Upper lobe of right lung (tissue), 1 donor: ENCODE measurements at regions not wholly inside any gene's neighbourhood (a gene's known extent, or its start where the extent isn't known, plus 50 kb on each side); places are given as distances from the start of the nearest gene placed in this dataset.

Experiments used
- ATAC-seq: fragments of 200-7000 bp; cut with Tn5 transposase; one replicate; pipeline ENCODE4 v1.9.1; 2020; ENCODE audit warnings: mild to moderate bottlenecking, moderate library complexity
- DNase-seq: peaks from one replicate; pipeline ENCODE4 v3.0.0-alpha.2; 2020
- H3K27ac ChIP-seq: fragments of 200-600 bp; one replicate; pipeline ENCODE4 v1.8.0; 2022
- H3K27me3 ChIP-seq: fragments of 200-600 bp; one replicate; pipeline ENCODE4 v1.8.0; 2022; ENCODE audit warnings: mild to moderate bottlenecking
- H3K36me3 ChIP-seq: fragments of 200-600 bp; one replicate; pipeline ENCODE4 v1.8.0; 2022
- H3K4me1 ChIP-seq: fragments of 200-600 bp; one replicate; pipeline ENCODE4 v1.8.0; 2022
- H3K4me3 ChIP-seq: fragments of 200-600 bp; one replicate; pipeline ENCODE4 v1.8.0; 2022; ENCODE audit warnings: mild to moderate bottlenecking
- H3K9me3 ChIP-seq: fragments of 200-600 bp; one replicate; pipeline ENCODE4 v1.8.0; 2022
- intact Hi-C: fragments of 100-400 bp; cut with DNase I; formaldehyde crosslinking; loops from one replicate; pipeline ENCODE4 v1.11.0; 2022
- TF ChIP-seq, protein P1 (sequence below): fragments of 200-600 bp; IDR thresholded peaks from one replicate; pipeline ENCODE4 v1.8.0; 2022; ENCODE audit warnings: antibody characterized with exemption
- donor health status: DM: no; HTN: yes; CAD: no; lungs with severe emphysema.

DNA sequence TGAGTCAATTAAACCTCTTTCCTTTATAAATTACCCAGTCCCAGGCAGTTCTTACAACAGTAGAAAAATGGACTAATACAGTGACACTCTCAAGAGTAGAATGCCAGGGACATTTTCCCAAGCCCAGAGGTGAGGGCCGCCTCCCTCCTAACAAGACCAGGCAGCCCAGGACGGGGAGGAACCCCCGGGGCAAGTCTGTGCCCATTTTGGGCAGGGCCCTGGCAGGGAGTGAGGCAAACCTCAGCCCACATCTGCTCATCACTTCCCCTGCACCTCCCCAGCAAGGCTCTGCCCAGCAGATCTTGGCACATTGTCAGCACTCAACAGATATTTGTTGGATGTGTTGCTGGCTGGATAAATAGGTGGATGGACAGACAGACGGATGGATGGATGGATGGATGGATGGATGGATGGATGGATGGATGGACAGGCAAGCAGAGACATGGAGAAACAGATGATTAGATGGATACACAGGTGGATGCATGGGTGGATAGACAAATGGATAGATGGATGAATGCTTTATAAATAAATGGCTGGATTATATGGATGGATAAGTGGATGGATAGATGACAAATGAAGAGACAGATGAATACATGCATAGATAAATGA is 271.3 kb downstream of the PARN start:
- Histone ChIP-seq H3K27ac (no peak overlapping the region), H3K4me1 (peaks cover 10% of the 10 kb centered on the region), H3K9me3 (no peaks in the 10 kb centered on the region), H3K4me3 (no peak overlapping the region), H3K27me3 (no peaks in the 10 kb centered on the region), H3K36me3 (no peaks in the 10 kb centered on the region)
- intact Hi-C loops: no loop called here
- ATAC-seq (no peak), DNase-seq (no peak)
- TF ChIP-seq, protein P1, sequence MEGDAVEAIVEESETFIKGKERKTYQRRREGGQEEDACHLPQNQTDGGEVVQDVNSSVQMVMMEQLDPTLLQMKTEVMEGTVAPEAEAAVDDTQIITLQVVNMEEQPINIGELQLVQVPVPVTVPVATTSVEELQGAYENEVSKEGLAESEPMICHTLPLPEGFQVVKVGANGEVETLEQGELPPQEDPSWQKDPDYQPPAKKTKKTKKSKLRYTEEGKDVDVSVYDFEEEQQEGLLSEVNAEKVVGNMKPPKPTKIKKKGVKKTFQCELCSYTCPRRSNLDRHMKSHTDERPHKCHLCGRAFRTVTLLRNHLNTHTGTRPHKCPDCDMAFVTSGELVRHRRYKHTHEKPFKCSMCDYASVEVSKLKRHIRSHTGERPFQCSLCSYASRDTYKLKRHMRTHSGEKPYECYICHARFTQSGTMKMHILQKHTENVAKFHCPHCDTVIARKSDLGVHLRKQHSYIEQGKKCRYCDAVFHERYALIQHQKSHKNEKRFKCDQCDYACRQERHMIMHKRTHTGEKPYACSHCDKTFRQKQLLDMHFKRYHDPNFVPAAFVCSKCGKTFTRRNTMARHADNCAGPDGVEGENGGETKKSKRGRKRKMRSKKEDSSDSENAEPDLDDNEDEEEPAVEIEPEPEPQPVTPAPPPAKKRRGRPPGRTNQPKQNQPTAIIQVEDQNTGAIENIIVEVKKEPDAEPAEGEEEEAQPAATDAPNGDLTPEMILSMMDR: no peak

DNA sequence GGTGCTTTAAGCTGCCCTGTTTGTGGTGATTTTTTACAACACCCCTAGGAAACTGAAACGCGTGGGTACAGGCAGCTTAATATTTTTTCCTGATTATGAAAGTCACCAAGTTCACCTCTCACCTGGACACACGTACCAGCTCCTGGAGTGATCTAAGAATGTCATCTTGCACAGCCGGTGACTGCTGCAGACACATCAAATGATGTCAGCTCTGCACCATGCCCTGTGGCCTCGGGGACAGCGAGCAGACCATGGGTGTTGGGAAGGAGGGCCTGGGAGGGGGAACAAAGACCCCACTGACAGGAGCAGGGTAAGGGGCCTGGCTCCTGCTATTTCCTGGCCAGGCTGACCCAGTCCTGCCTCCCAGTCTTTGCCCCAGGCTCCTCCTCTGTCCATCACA is 272.7 kb downstream of the PARN start:
- Histone ChIP-seq H3K4me1 (peaks cover 6% of the 10 kb centered on the region), H3K27ac (no peak overlapping the region), H3K4me3 (no peak overlapping the region), H3K9me3 (no peaks in the 10 kb centered on the region), H3K36me3 (no peaks in the 10 kb centered on the region), H3K27me3 (no peaks in the 10 kb centered on the region)
- TF ChIP-seq, protein P1: no peak
- intact Hi-C loops: no loop called here
- DNase-seq (no peak), ATAC-seq (no peak)

DNA sequence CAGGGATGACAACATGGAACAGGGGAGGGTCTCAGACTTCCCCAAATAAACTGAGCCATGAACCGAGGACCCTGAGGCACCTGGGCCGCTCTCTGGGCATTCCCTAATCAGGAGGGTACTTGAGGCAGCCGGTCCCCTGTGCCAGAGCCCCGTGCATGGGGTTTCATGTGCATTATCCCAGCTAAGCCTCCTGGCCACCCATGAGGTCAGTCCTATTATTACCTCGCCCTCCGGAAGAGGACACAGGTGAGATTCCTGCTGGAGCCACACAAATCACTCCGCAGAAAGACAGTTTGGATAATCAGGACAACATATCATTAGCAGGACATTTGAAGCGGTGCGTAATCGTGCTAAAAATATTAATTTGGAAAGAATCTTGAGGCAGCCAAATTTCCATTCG is 274.0 kb downstream of the PARN start:
- intact Hi-C loops: no loop called here
- no peak for ATAC-seq
- TF ChIP-seq, protein P1: no peak
- Histone ChIP-seq H3K4me3 (no peak overlapping the region), H3K4me1 (peaks cover 6% of the 10 kb centered on the region), H3K9me3 (no peaks in the 10 kb centered on the region), H3K27me3 (no peaks in the 10 kb centered on the region), H3K36me3 (no peaks in the 10 kb centered on the region), H3K27ac (no peak overlapping the region)
- DNase-seq: no peak

DNA sequence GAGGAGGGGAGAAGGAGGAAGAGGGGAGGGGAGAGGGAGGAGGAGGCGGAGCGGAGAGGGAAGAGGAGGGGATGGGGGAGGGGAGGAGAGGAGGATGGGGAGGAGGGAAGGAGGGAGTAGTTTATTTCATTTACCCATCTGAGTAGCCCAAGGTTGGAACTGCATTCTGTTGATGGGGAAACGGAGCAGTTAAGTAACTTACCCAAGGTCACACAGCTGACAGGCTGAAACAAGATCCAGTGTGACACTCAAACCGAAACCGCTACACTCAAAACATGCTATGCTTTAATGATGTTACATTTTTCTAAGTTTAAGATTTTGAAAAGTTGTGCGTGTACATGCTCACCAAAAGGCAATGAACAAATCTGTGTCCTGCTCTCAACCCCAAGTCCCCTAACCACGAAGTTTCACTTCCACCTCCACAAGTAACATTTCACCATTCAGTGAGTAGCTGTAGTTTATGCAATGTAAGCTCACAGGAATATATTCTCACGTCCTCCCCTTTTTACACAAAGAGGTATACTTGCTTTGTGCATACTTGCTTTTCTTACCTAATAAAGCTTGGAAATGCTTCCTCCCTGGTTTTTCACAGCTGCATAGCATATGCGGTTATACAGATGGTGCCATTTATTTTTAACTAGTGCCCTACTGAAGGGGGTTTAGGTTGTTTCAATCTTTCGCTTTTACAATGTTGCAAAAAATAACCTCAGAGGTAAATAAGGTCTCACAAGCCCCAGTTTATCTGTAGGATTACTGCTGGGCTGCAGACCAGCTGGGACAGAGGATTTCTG is 275.3 kb downstream of the PARN start:
- no peaks in the 10 kb centered on the region for H3K36me3 ChIP-seq
- no peaks in the 10 kb centered on the region for H3K27me3 ChIP-seq
- H3K4me3 ChIP-seq: no peak overlapping the region
- peak; percentile 82 for ATAC-seq
- intact Hi-C loops: no loop called here
- TF ChIP-seq, protein P1: no peak
- H3K27ac ChIP-seq: no peak overlapping the region
- no peaks in the 10 kb centered on the region for H3K9me3 ChIP-seq
- DNase-seq: no peak
- peaks cover 6% of the 10 kb centered on the region for H3K4me1 ChIP-seq

DNA sequence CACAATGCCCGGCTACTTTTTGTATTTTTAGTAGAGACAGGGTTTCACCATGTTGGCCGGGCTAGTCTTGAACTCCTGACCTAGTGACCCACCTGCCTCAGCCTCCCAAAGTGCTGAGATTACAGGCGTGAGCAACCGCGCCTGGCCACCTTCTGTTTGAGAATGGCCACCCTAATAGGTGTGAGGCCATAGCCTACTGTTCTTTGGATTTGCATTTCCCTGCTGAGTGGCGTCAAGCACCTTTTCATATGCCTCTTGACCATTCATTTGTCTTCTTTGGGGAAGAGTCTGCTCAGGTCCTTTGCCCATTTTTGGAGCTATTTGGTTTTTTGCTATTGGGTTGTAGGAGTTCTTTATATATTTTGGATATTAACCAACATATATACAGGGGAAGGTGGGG is 276.7 kb downstream of the PARN start:
- intact Hi-C loops: no loop called here
- Histone ChIP-seq H3K27me3 (no peaks in the 10 kb centered on the region), H3K27ac (no peak overlapping the region), H3K4me3 (no peak overlapping the region), H3K4me1 (peaks cover 6% of the 10 kb centered on the region), H3K36me3 (no peaks in the 10 kb centered on the region), H3K9me3 (no peaks in the 10 kb centered on the region)
- DNase-seq: no peak
- TF ChIP-seq, protein P1: no peak
- no peak for ATAC-seq
